ENCODE measurements at regions not wholly inside any gene's neighbourhood (a gene's known extent, or its start where the extent isn't known, plus 50 kb on each side); places are given as distances from the start of the nearest gene placed in this dataset.
"Not testable (repeated sequence)": the region's sequence is repeated elsewhere in the genome, so short reads cannot be mapped to it uniquely, and the experiment has no call there.

- TF ChIP-seq, protein P1, sequence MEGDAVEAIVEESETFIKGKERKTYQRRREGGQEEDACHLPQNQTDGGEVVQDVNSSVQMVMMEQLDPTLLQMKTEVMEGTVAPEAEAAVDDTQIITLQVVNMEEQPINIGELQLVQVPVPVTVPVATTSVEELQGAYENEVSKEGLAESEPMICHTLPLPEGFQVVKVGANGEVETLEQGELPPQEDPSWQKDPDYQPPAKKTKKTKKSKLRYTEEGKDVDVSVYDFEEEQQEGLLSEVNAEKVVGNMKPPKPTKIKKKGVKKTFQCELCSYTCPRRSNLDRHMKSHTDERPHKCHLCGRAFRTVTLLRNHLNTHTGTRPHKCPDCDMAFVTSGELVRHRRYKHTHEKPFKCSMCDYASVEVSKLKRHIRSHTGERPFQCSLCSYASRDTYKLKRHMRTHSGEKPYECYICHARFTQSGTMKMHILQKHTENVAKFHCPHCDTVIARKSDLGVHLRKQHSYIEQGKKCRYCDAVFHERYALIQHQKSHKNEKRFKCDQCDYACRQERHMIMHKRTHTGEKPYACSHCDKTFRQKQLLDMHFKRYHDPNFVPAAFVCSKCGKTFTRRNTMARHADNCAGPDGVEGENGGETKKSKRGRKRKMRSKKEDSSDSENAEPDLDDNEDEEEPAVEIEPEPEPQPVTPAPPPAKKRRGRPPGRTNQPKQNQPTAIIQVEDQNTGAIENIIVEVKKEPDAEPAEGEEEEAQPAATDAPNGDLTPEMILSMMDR (IDR thresholded peaks at IDR 0.05; ENCODE audit: low read depth, low read length) = no peak
- no peak overlapping the region for H3K4me3 ChIP-seq (ENCODE audit: low read depth, low read length)
Observed at GRCh38 chr6:134406311-134406710, 88.4 kb upstream of the SGK1 start.

GRCh38 chr6:134405386-134406087 is 87.6 kb upstream of the SGK1 start:
- no peak overlapping the region for H3K4me3 ChIP-seq (ENCODE audit: low read depth, low read length)
- TF ChIP-seq, protein P1 (IDR thresholded peaks at IDR 0.05; ENCODE audit: low read depth, low read length) = no peak

DNA sequence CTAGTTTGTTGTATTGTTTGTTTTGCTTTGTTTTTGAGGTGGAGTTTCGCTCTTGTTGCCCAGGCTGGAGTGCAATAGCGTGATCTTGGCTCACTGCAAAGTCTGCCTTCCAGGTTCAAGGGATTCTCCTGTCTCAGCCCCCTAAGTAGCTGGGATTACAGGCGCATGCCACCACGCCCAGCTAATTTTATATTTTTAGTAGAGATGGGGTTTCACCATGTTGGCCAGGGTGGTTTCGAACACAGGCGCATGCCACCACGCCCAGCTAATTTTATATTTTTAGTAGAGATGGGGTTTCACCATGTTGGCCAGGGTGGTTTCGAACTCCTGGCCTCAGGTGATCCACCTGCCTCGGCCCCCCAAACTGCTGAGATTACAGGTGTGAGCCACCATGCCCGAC is 85.4 kb upstream of the SGK1 start:
- not testable (repeated sequence) for H3K4me3 ChIP-seq (ENCODE audit: low read depth, low read length)

- TF ChIP-seq, protein P1 (IDR thresholded peaks at IDR 0.05; ENCODE audit: low read depth, low read length) = no peak
- H3K4me3 ChIP-seq (ENCODE audit: low read depth, low read length) = no peak overlapping the region
Observed at GRCh38 chr6:134402372-134402984, 84.6 kb upstream of the SGK1 start.

DNA sequence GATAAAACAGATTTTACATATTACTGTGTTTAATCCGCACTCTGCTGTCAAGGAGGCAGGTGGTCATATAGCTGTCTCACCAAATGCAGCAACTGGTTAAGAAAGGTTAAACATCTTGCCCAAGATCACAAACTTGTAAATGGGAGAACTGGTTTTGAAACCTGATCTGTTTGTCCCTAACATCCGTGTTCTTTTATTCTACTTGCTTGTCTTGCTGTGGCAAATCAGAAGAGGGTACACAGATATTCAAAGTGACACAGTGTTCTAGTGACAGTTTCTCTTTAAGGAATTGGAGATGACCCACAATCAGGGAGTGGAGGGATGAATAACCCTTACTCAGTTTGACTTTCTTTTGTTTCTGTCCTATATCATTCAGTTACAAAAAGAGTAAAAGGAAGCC is 83.0 kb upstream of the SGK1 start:
- TF ChIP-seq, protein P1 (IDR thresholded peaks at IDR 0.05; ENCODE audit: low read depth, low read length) = no peak
- no peak overlapping the region for H3K4me3 ChIP-seq (ENCODE audit: low read depth, low read length)

DNA sequence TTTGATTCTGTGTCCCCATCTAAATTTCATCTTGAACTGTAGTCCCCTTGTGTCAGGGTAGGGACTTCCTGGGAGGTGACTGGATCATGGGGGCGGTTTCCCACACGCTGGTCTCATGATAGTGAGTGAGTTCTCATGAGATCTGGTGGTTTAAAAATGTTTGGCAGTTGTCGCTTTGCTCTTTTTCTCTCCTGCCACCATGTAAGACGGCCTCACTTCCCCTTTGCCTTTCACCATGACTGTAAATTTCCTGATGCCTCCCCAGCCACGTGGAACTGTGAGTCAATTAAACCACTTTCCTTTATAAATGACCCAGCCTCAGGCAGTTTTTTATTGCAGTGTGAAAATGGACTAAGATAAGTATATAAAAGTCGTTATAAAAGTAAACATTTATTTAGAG is 80.5 kb upstream of the SGK1 start:
- no peak overlapping the region for H3K4me3 ChIP-seq (ENCODE audit: low read depth, low read length)
- TF ChIP-seq, protein P1 (IDR thresholded peaks at IDR 0.05; ENCODE audit: low read depth, low read length) = no peak

DNA sequence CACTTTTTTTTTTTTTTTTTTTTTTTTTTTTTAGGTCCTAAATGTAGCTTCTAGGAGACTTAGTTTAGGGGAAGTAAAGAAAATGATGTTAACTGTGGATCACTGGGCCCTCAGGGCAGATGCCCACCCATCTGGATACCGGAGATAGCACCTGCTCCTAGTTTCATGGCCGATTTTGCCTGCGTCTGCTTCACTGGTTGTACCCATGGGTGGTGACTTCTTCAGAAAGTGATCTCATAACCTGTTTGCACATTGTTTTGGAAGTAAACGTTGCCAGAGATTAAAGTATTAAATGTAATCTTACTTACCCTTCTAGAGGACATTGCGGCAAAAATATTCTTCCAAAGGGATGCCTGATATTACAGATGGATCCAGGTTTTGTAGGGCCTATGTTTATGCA is 79.8 kb upstream of the SGK1 start:
- H3K4me3 ChIP-seq (ENCODE audit: low read depth, low read length) = no peak overlapping the region
- TF ChIP-seq, protein P1 (IDR thresholded peaks at IDR 0.05; ENCODE audit: low read depth, low read length) = no peak
